ENCODE measurements at regions not wholly inside any gene's neighbourhood (a gene's known extent, or its start where the extent isn't known, plus 50 kb on each side); places are given as distances from the start of the nearest gene placed in this dataset.

GRCh38 chr5:42929871-42930270, 110.2 kb downstream of the ANXA2R start:
- Histone ChIP-seq H3K4ac (ENCODE audit: low read depth, low read length) (no peak overlapping the region), H3K9me3 (ENCODE audit: control insufficient read depth, low read depth, low read length) (peaks cover 9% of the 10 kb centered on the region), H4K20me1 (ENCODE audit: control insufficient read depth, insufficient read depth, insufficient read length) (no peaks in the 10 kb centered on the region), H3K27me3 (ENCODE audit: insufficient read depth, low read length) (no peaks in the 10 kb centered on the region), H3K4me1 (ENCODE audit: insufficient read depth, low read length) (no peaks in the 10 kb centered on the region), H2BK120ac (ENCODE audit: low read depth, low read length, poor library complexity, severe bottlenecking) (no peak overlapping the region), H2AK5ac (ENCODE audit: insufficient read length, low read length) (no peak overlapping the region), H2BK15ac (ENCODE audit: low read depth, low read length) (no peak overlapping the region), H2BK20ac (ENCODE audit: low read depth, low read length, poor library complexity, severe bottlenecking) (no peak overlapping the region), H3K18ac (ENCODE audit: insufficient read length, low read depth, low read length) (no peak overlapping the region), H3K79me1 (ENCODE audit: insufficient read depth, low read depth, low read length, poor library complexity, severe bottlenecking) (no peaks in the 10 kb centered on the region), H3K23ac (ENCODE audit: insufficient read length, low read depth, low read length) (no peak overlapping the region), H2AFZ (ENCODE audit: low read length) (no peak overlapping the region), H2BK5ac (ENCODE audit: insufficient read length, low read length) (no peak overlapping the region), H3K79me2 (ENCODE audit: insufficient read depth, low read length) (no peaks in the 10 kb centered on the region), H4K8ac (replicated peaks; ENCODE audit: insufficient read length, low read depth, low read length) (no peak overlapping the region), H3K14ac (ENCODE audit: insufficient read depth, low read length) (no peak overlapping the region), H2BK12ac (ENCODE audit: insufficient read length, low read depth, low read length) (no peak overlapping the region), H3K9ac (ENCODE audit: extremely low read depth, insufficient read length, low read length) (no peak overlapping the region), H3K27ac (ENCODE audit: insufficient read length, low read depth, low read length) (no peak overlapping the region), H4K91ac (ENCODE audit: insufficient read length, low read depth, low read length) (no peak overlapping the region), H3K4me2 (ENCODE audit: insufficient read depth, insufficient read length, low read length) (no peak overlapping the region), H3K23me2 (ENCODE audit: insufficient read length, low read depth, low read length, poor library complexity, severe bottlenecking) (no peaks in the 10 kb centered on the region), H4K5ac (ENCODE audit: insufficient read length, low read depth, low read length) (no peak overlapping the region), H3K56ac (ENCODE audit: insufficient read length, low read depth, low read length) (no peak overlapping the region), H3T11ph (ENCODE audit: low read length) (no peak overlapping the region)
- Mint-ChIP-seq H3K27me3 (ENCODE audit: low read depth) (peaks cover 7% of the 10 kb centered on the region), H3K27ac (no peak overlapping the region), H3K36me3 (ENCODE audit: insufficient read depth in 1 of 3, low read depth in 3 of 3) (peaks cover 2 to 17% (median 11%) of the 10 kb centered on the region in 3 experiments; a peak in 4 of 7 replicates), H3K4me1 (no peaks in the 10 kb centered on the region), H3K9me3 (peaks cover 29 to 34% of the 10 kb centered on the region in 2 experiments), H3K4me3 (no peak overlapping the region)
- WGBS (ENCODE audit: extremely low coverage, insufficient read length, low lambda C conversion rate) = no CpG with 5 or more reads among the region's 4 CpGs
- no peak for DNase-seq
- TF ChIP-seq CTCF (conservative IDR thresholded peaks at IDR 0.05) = no peak

All from H9 (cell line).